Endothelial cell of umbilical vein (primary cell): ENCODE measurements at regions not wholly inside any gene's neighbourhood (a gene's known extent, or its start where the extent isn't known, plus 50 kb on each side); places are given as distances from the start of the nearest gene placed in this dataset.

ENCODE experiments used
- BruUV-seq: library from RNA; stranded (reverse); fragments of 400-500 nt; replicated peaks from 2 replicates; lab custom pipeline; 2021; lab: Mats Ljungman, UMichigan
- CTCF ChIA-PET: fragments of 300-600, 350-600 bp; sonication (Branson Sonifier 250); formaldehyde crosslinking; loops from one replicate; lab custom pipeline; 2021; ENCODE audit warnings: antibody characterized with exemption, inconsistent platforms; lab: Charles Lee
- POLR2A ChIA-PET: fragments of 300-600, 350-600 bp; sonication (Branson Sonifier 250); formaldehyde crosslinking; loops from one replicate; lab custom pipeline; 2021; ENCODE audit warnings: antibody characterized with exemption, inconsistent platforms; lab: Charles Lee
- DNase-seq: peaks from one replicate; pipeline ENCODE4 v3.0.0-alpha.2; 2011; ENCODE audit warnings: low read depth, low spot score
- FAIRE-seq: peaks from 2 replicates; lab custom pipeline; 2011; peaks lifted over from hg19 to GRCh38; lab: Jason Lieb, UNC
- H2AFZ ChIP-seq: 2 replicates; pipeline ENCODE4 v1.6.0; 2012; ENCODE audit warnings: low read depth, low read length, control low read depth, inconsistent platforms
- H3K27ac ChIP-seq: 2 replicates; pipeline ENCODE4 v1.5.1; 2011; ENCODE audit warnings: low read depth, mild to moderate bottlenecking, control low read depth, low read length, moderate library complexity; ENCODE audit not compliant: insufficient read depth
- H3K27me3 ChIP-seq, 2 experiments: 2 replicates each; pipeline versions ENCODE4 v1.6.0 to v1.6.1; 2011; ENCODE audit warnings: low read length in 2 of 2, mixed read lengths in 1 of 2; ENCODE audit not compliant: control insufficient read depth in 2 of 2, insufficient read depth in 2 of 2
- H3K36me3 ChIP-seq, 2 experiments: 2 replicates in 1 of 2; 3 replicates in 1 of 2; pipeline ENCODE4 v1.5.1; 2011; ENCODE audit warnings: low read length in 2 of 2, mild to moderate bottlenecking in 1 of 2, moderate library complexity in 1 of 2; ENCODE audit not compliant: control insufficient read depth in 2 of 2, insufficient read depth in 2 of 2; ENCODE audit errors: extremely low read depth in 1 of 2
- H3K4me1 ChIP-seq: 3 replicates; pipeline ENCODE4 v1.5.1; 2011; ENCODE audit warnings: mild to moderate bottlenecking, low read length; ENCODE audit not compliant: control insufficient read depth, insufficient read depth; ENCODE audit errors: extremely low read depth
- H3K4me2 ChIP-seq: 2 replicates; pipeline ENCODE4 v1.6.1; 2011; ENCODE audit warnings: low read length, control low read depth, mixed read lengths; ENCODE audit not compliant: insufficient read depth
- H3K4me3 ChIP-seq, 3 experiments: fragments of 200-600 bp in 1 of 3; sonication (generic), shearing (Covaris generic) in 1 of 3; replicated peaks in 1 of 3; 2 replicates each; pipeline ENCODE4 v1.5.1; 2011 to 2016; ENCODE audit warnings: control low read depth in 3 of 3, low read length in 3 of 3, mild to moderate bottlenecking in 2 of 3, inconsistent platforms in 1 of 3, low read depth in 1 of 3, moderate library complexity in 1 of 3; ENCODE audit not compliant: insufficient read depth in 1 of 3
- H3K79me2 ChIP-seq: 2 replicates; pipeline ENCODE4 v1.6.0; 2012; ENCODE audit warnings: low read length, inconsistent platforms; ENCODE audit not compliant: control insufficient read depth, insufficient read depth
- H3K9ac ChIP-seq: replicated peaks from 2 replicates; pipeline ENCODE3; 2011; ENCODE audit warnings: low read length, control low read depth; ENCODE audit not compliant: insufficient read depth; ENCODE audit errors: extremely low read depth
- H3K9me1 ChIP-seq: replicated peaks from 3 replicates; pipeline ENCODE4 v1.6.0; 2011; ENCODE audit warnings: mild to moderate bottlenecking, low read length; ENCODE audit not compliant: control insufficient read depth, insufficient read depth; ENCODE audit errors: extremely low read depth
- H3K9me3 ChIP-seq: replicated peaks from 2 replicates; pipeline ENCODE4 v1.5.1; 2012; ENCODE audit warnings: low read length, inconsistent platforms; ENCODE audit not compliant: control insufficient read depth, insufficient read depth
- H4K20me1 ChIP-seq: replicated peaks from 2 replicates; pipeline ENCODE3; 2011; ENCODE audit warnings: mild to moderate bottlenecking, low read length; ENCODE audit not compliant: control insufficient read depth, insufficient read depth; ENCODE audit errors: extremely low read depth
- CTCF ChIP-seq, 2 donors: IDR thresholded peaks; 1 replicate in 1 of 2; 2 replicates in 1 of 2; pipeline ENCODE4 v1.5.1; 2011; ENCODE audit warnings: low read length in 2 of 2, mild to moderate bottlenecking in 2 of 2, moderate library complexity in 2 of 2, control low read depth in 1 of 2, inconsistent platforms in 1 of 2, low read depth in 1 of 2; ENCODE audit not compliant: insufficient read depth in 1 of 2; ENCODE audit errors: extremely low read depth in 1 of 2
- EZH2 ChIP-seq: IDR thresholded peaks from 2 replicates; pipeline ENCODE4 v1.6.1; 2012; ENCODE audit warnings: borderline replicate concordance, low read depth, mild to moderate bottlenecking, moderate library complexity, low read length, inconsistent platforms; ENCODE audit not compliant: severe bottlenecking
- FOS ChIP-seq: IDR thresholded peaks from 2 replicates; pipeline ENCODE4 v1.6.1; 2011; ENCODE audit warnings: mild to moderate bottlenecking, low read length, moderate library complexity, borderline replicate concordance; ENCODE audit not compliant: insufficient read depth
- GATA2 ChIP-seq: IDR thresholded peaks from 2 replicates; pipeline ENCODE4 v1.7.0; 2011; ENCODE audit warnings: low read depth, mild to moderate bottlenecking, moderate library complexity, mixed read lengths, low read length; ENCODE audit not compliant: insufficient read length, insufficient read depth
- JUN ChIP-seq: IDR thresholded peaks from 2 replicates; pipeline ENCODE4 v1.6.1; 2011; ENCODE audit warnings: borderline replicate concordance, low read depth; ENCODE audit not compliant: insufficient read length, insufficient read depth
- MYC ChIP-seq: IDR thresholded peaks from one replicate; pipeline ENCODE4 v1.6.1; 2011; ENCODE audit warnings: mild to moderate bottlenecking, low read depth, low read length
- POLR2A ChIP-seq: IDR thresholded peaks from 2 replicates; pipeline ENCODE4 v1.6.1; 2012; ENCODE audit warnings: low read depth, mild to moderate bottlenecking, control low read depth, low read length
- POLR2AphosphoS5 ChIP-seq: IDR thresholded peaks from 2 replicates; pipeline ENCODE4 v1.6.1; 2012; ENCODE audit warnings: low read depth, mild to moderate bottlenecking, control low read depth, low read length, moderate library complexity; ENCODE audit not compliant: insufficient read depth
- dilution Hi-C: fragments of 300-500 bp; cut with MboI; formaldehyde crosslinking; loops from one replicate; pipeline ENCODE4 v1.15.0; 2019; ENCODE audit warnings: low sequenced_read_pairs; ENCODE audit not compliant: extremely low pct_ligation_motif_present
- intact Hi-C: fragments of 100-400 bp; cut with micrococcal nuclease; formaldehyde crosslinking; loops from one replicate; pipeline ENCODE4 v1.10.0; 2022
- TF ChIP-seq, protein P1 (sequence below): IDR thresholded peaks from 2 replicates; pipeline ENCODE4 v1.6.1; 2011; ENCODE audit not compliant: insufficient read depth, insufficient read length

DNA sequence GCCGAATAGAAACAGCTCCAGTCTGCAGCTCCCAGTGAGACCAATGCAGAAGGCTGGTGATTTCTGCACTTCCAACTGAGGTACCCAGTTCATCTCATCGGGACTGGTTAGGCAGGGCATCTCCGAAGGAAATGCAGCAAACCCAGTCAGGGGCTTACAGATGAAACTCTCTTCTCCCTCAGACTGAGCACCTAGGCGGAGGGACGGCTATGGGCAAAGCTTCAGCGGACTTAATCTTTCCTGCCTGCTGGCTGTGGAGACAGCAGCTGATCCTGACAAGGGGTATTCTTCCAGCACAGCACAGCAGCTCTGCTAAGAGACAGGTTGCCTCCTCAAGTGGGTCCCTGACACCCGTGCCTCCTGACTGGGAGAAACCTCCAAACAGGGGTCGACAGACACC is 330.9 kb downstream of the DNAH5 start:
- no peak for TF ChIP-seq CTCF (IDR thresholded peaks at IDR 0.05; ENCODE audit: extremely low read depth in 1 of 2, insufficient read depth in 1 of 2, low read depth in 1 of 2, low read length in 2 of 2)
- TF ChIP-seq POLR2AphosphoS5: no peak
- TF ChIP-seq FOS: no peak
- no peak for TF ChIP-seq JUN
- H3K4me1 ChIP-seq: no peaks in the 10 kb centered on the region
- no TSS peak for BruUV-seq
- no peak for DNase-seq
- no peak overlapping the region for H3K27ac ChIP-seq
- H3K9me1 ChIP-seq: no peaks in the 10 kb centered on the region
- no peak overlapping the region for H3K4me2 ChIP-seq
- POLR2A ChIA-PET: no interaction called here
- no peak overlapping the region for H3K4me3 ChIP-seq
- H4K20me1 ChIP-seq: no peaks in the 10 kb centered on the region
- intact Hi-C loops: no loop called here
- no peak overlapping the region for H3K9ac ChIP-seq
- no peak for FAIRE-seq
- no peaks in the 10 kb centered on the region for H3K27me3 ChIP-seq
- H3K9me3 ChIP-seq: no peaks in the 10 kb centered on the region
- no peaks in the 10 kb centered on the region for H3K36me3 ChIP-seq
- no peak overlapping the region for H2AFZ ChIP-seq
- CTCF ChIA-PET: interaction anchor here (1.5 kb wide), 1 partner anchor 13 kb away, joined by 3 read pairs; no protein-coding TSS in a partner anchor
- no peaks in the 10 kb centered on the region for H3K79me2 ChIP-seq
- dilution Hi-C loops: no loop called here

DNA sequence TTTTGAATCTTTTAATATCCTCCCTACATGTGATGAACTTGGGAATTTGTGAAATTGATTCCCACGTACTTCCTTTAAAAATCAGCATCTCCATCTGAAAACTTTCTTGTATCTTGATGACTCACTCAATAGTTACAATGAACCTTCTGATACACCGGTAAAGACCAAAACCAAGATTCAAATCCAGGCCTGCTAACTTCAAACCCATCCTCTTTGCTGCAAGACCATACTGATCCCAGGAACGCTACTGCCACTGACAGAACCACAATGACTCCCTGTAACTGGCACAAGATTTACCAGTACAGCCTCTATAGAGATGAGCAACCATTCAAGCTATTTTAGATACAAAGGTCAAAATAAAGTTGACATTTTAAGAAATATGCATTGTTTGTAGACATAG is 332.9 kb downstream of the DNAH5 start:
- Histone ChIP-seq H3K79me2 (no peaks in the 10 kb centered on the region), H3K9me3 (no peaks in the 10 kb centered on the region), H3K27me3 (no peaks in the 10 kb centered on the region), H3K4me3 (no peak overlapping the region), H3K27ac (no peak overlapping the region), H3K9ac (no peak overlapping the region), H3K36me3 (no peaks in the 10 kb centered on the region), H3K4me1 (no peaks in the 10 kb centered on the region), H3K9me1 (no peaks in the 10 kb centered on the region), H2AFZ (no peak overlapping the region), H3K4me2 (no peak overlapping the region), H4K20me1 (no peaks in the 10 kb centered on the region)
- CTCF ChIA-PET: no interaction called here
- POLR2A ChIA-PET: no interaction called here
- no peak for DNase-seq
- no peak for FAIRE-seq
- dilution Hi-C loops (no loop called here), intact Hi-C loops (no loop called here)
- no TSS peak for BruUV-seq
- TF ChIP-seq MYC (no peak), FOS (no peak), CTCF (IDR thresholded peaks at IDR 0.05; ENCODE audit: extremely low read depth in 1 of 2, insufficient read depth in 1 of 2, low read depth in 1 of 2, low read length in 2 of 2) (no peak), POLR2A (no peak), JUN (no peak), EZH2 (no peak), GATA2 (no peak)
- TF ChIP-seq, protein P1, sequence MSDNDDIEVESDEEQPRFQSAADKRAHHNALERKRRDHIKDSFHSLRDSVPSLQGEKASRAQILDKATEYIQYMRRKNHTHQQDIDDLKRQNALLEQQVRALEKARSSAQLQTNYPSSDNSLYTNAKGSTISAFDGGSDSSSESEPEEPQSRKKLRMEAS: no peak
